Suprapubic skin (tissue), 4 donors: ENCODE measurements at regions not wholly inside any gene's neighbourhood (a gene's known extent, or its start where the extent isn't known, plus 50 kb on each side); places are given as distances from the start of the nearest gene placed in this dataset.

Experiments used
- DNase-seq, 2 donors: peaks; one replicate each; pipeline ENCODE4 v3.0.0-alpha.2; 2019; ENCODE audit warnings: low spot score in 2 of 2
- H3K27ac ChIP-seq: fragments of 200-600 bp; sonication (generic); one replicate; pipeline ENCODE4 v1.5.1; 2019
- H3K27me3 ChIP-seq: fragments of 200-600 bp; sonication (generic); one replicate; pipeline ENCODE4 v1.5.1; 2019
- H3K36me3 ChIP-seq: fragments of 200-600 bp; sonication (generic); one replicate; pipeline ENCODE4 v1.5.1; 2019
- H3K4me1 ChIP-seq: fragments of 200-600 bp; sonication (generic); one replicate; pipeline ENCODE4 v1.5.1; 2019
- H3K4me3 ChIP-seq: fragments of 200-600 bp; sonication (generic); one replicate; pipeline ENCODE4 v1.5.1; 2019; ENCODE audit warnings: mild to moderate bottlenecking
- H3K9me3 ChIP-seq: fragments of 200-600 bp; sonication (generic); one replicate; pipeline ENCODE4 v1.5.1; 2019
- EP300 ChIP-seq: sonication (generic); formaldehyde crosslinking; IDR thresholded peaks from one replicate; pipeline ENCODE4 v1.6.1; 2017; ENCODE audit warnings: antibody characterized with exemption
- POLR2A ChIP-seq, 2 donors: fragments of 450-650 bp; IDR thresholded peaks; one replicate each; pipeline ENCODE4 v1.6.1; 2017; ENCODE audit warnings: antibody characterized with exemption in 2 of 2, mild to moderate bottlenecking in 2 of 2, moderate library complexity in 2 of 2
- POLR2AphosphoS5 ChIP-seq, 3 donors: sonication (generic); formaldehyde crosslinking; IDR thresholded peaks; one replicate each; pipeline ENCODE4 v1.6.1; 2017; ENCODE audit warnings: antibody characterized with exemption in 3 of 3
- WGBS: methylation state at CpG from one replicate; pipeline ENCODE4 v1.1.5; 2018; 5-methylcytosine and 5-hydroxymethylcytosine counted together
- TF ChIP-seq, protein P1 (sequence below), 2 donors: fragments of 200-600 bp in 1 of 2; fragments of 450-650 bp in 1 of 2; sonication (generic) in 1 of 2; IDR thresholded peaks; one replicate each; pipeline ENCODE4 v1.5.1; 2016 to 2019; ENCODE audit warnings: antibody characterized with exemption in 2 of 2, mild to moderate bottlenecking in 1 of 2, moderate library complexity in 1 of 2

DNA sequence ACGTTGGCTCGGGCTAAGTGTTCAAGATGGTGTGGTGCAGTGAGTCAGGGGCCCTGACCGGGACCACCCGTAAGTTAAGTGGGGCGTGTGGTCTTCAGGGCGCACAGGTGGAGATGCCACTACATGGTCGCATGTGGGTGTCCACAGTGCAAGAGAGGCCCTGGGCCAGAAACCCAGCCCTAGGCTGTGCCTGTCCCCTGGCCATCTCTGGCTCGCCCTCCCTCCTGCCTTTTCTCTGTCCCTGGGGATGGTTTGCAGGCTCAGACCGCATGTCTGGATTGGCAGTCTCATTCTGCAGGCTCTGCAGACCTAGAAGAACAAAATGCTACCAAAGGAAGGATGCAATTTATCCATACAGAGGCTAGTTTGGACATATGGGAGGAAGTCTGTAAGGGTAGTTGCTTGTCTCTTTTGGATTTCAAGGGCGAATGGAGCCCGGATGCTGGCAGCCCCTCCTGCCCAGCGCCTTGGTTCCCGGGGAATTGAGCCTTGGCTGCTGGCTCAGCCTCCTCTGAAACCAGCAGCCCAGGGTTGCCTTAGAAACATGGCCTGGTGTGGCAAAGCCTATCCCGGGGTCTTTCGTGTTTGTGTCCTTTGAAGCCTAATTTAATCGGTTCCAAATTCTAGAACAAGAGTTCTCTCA lies 417.5 kb upstream of the HS6ST1 start:
- no peak for DNase-seq
- TF ChIP-seq POLR2AphosphoS5 (IDR thresholded peaks at IDR 0.05): no peak
- no peak for TF ChIP-seq POLR2A (IDR thresholded peaks at IDR 0.05)
- TF ChIP-seq, protein P1, sequence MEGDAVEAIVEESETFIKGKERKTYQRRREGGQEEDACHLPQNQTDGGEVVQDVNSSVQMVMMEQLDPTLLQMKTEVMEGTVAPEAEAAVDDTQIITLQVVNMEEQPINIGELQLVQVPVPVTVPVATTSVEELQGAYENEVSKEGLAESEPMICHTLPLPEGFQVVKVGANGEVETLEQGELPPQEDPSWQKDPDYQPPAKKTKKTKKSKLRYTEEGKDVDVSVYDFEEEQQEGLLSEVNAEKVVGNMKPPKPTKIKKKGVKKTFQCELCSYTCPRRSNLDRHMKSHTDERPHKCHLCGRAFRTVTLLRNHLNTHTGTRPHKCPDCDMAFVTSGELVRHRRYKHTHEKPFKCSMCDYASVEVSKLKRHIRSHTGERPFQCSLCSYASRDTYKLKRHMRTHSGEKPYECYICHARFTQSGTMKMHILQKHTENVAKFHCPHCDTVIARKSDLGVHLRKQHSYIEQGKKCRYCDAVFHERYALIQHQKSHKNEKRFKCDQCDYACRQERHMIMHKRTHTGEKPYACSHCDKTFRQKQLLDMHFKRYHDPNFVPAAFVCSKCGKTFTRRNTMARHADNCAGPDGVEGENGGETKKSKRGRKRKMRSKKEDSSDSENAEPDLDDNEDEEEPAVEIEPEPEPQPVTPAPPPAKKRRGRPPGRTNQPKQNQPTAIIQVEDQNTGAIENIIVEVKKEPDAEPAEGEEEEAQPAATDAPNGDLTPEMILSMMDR (IDR thresholded peaks at IDR 0.05): no peak
- no peak for TF ChIP-seq EP300
- Histone ChIP-seq H3K27me3 (no peaks in the 10 kb centered on the region), H3K36me3 (no peaks in the 10 kb centered on the region), H3K9me3 (no peaks in the 10 kb centered on the region), H3K27ac (no peak overlapping the region), H3K4me1 (peaks cover 37% of the 10 kb centered on the region), H3K4me3 (peak overlapping the region; percentile 40)
- 49% methylated on average over 16 of the region's 16 CpGs for WGBS

GRCh38 chr2:128736689-128737545 lies 418.2 kb upstream of the HS6ST1 start:
- DNase-seq: peak; percentile 85 to 89
- WGBS: 50% methylated on average over 35 of the region's 71 CpGs
- Histone ChIP-seq H3K9me3 (no peaks in the 10 kb centered on the region), H3K4me1 (peaks cover 37% of the 10 kb centered on the region), H3K36me3 (no peaks in the 10 kb centered on the region), H3K27ac (no peak overlapping the region), H3K4me3 (peak overlapping the region; percentile 40), H3K27me3 (no peaks in the 10 kb centered on the region)
- TF ChIP-seq, protein P1 (IDR thresholded peaks at IDR 0.05): peak in 1 of 2 donors; percentile 88
- TF ChIP-seq POLR2A (IDR thresholded peaks at IDR 0.05): no peak

DNA sequence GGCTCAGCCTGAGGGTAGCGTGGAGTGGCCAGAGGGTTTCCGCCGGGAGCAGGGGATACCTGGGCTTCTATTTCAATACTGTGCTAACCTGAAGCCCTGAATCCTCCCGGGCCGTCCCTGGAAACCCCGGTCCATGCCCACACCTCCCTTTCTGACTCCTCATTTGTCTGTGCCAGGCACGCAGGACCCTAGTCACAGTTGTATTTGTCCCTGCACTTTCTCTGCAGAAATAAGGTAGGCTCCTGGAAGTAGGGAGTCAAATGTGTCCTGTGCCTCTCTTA lies 418.8 kb upstream of the HS6ST1 start:
- Histone ChIP-seq H3K9me3 (no peaks in the 10 kb centered on the region), H3K27ac (no peak overlapping the region), H3K4me1 (peaks cover 37% of the 10 kb centered on the region), H3K36me3 (no peaks in the 10 kb centered on the region), H3K27me3 (no peaks in the 10 kb centered on the region), H3K4me3 (no peak overlapping the region)
- DNase-seq: no peak
- TF ChIP-seq, protein P1 (IDR thresholded peaks at IDR 0.05): no peak
- TF ChIP-seq POLR2A (IDR thresholded peaks at IDR 0.05): no peak
- TF ChIP-seq POLR2AphosphoS5 (IDR thresholded peaks at IDR 0.05): no peak
- TF ChIP-seq EP300: no peak
- WGBS: 89% methylated on average over 6 of the region's 7 CpGs

GRCh38 chr2:128738446-128739110 lies 419.9 kb upstream of the HS6ST1 start:
- DNase-seq: no peak
- H3K36me3 ChIP-seq: no peaks in the 10 kb centered on the region
- H3K9me3 ChIP-seq: no peaks in the 10 kb centered on the region
- TF ChIP-seq, protein P1 (IDR thresholded peaks at IDR 0.05): no peak
- TF ChIP-seq POLR2AphosphoS5 (IDR thresholded peaks at IDR 0.05) (no peak), EP300 (no peak), POLR2A (IDR thresholded peaks at IDR 0.05) (no peak)
- no peaks in the 10 kb centered on the region for H3K27me3 ChIP-seq
- no peak overlapping the region for H3K4me3 ChIP-seq
- peaks cover 28% of the 10 kb centered on the region for H3K4me1 ChIP-seq
- WGBS: 90% methylated on average over 8 of the region's 8 CpGs
- no peak overlapping the region for H3K27ac ChIP-seq

DNA sequence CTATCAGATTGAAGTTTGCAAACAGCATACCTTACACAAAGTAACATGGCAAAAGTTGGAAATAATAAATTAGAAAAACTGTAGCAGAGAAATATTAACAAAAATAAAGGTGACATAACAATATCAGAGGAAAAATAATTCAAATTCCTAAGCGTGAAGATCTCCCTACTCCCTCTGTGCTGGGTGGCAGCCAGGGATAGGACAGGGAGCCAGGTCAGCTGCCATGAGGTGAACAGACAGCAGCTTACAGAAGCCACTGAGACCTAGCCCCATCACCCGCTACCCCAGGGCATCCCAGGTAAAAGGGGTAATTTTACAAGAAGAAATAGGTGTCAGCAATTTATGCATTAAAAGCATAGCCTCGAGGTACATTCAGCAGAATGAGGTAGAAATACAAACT lies 423.8 kb upstream of the HS6ST1 start:
- H3K4me1 ChIP-seq: no peaks in the 10 kb centered on the region
- no peaks in the 10 kb centered on the region for H3K9me3 ChIP-seq
- no peaks in the 10 kb centered on the region for H3K36me3 ChIP-seq
- 60% methylated on average over 3 of the region's 3 CpGs for WGBS
- TF ChIP-seq POLR2AphosphoS5 (IDR thresholded peaks at IDR 0.05) (no peak), EP300 (no peak), POLR2A (IDR thresholded peaks at IDR 0.05) (no peak)
- TF ChIP-seq, protein P1 (IDR thresholded peaks at IDR 0.05): no peak
- H3K27ac ChIP-seq: no peak overlapping the region
- no peak overlapping the region for H3K4me3 ChIP-seq
- DNase-seq: no peak
- no peaks in the 10 kb centered on the region for H3K27me3 ChIP-seq
